ENCODE measurements at regions not wholly inside any gene's neighbourhood (a gene's known extent, or its start where the extent isn't known, plus 50 kb on each side); places are given as distances from the start of the nearest gene placed in this dataset.

- 61 to 67% (median 64%) methylated on average over 8 of the region's 8 CpGs for WGBS, 3 donors
- no peaks in the 10 kb centered on the region for H3K9me3 ChIP-seq
- ATAC-seq (no peak), DNase-seq (no peak)
- no peaks in the 10 kb centered on the region for H3K27me3 ChIP-seq (ENCODE audit: insufficient read depth in 3 of 3, low read length in 2 of 3)
- H3K36me3 ChIP-seq (ENCODE audit: insufficient read depth in 1 of 2, low read depth in 1 of 2): no peaks in the 10 kb centered on the region
- peaks cover 43% of the 10 kb centered on the region for H3K4me1 ChIP-seq
- intact Hi-C loops (cut with DNase I): no loop called here
- H3K27ac ChIP-seq: peak overlapping the region; percentile 87
- TF ChIP-seq, protein P1, sequence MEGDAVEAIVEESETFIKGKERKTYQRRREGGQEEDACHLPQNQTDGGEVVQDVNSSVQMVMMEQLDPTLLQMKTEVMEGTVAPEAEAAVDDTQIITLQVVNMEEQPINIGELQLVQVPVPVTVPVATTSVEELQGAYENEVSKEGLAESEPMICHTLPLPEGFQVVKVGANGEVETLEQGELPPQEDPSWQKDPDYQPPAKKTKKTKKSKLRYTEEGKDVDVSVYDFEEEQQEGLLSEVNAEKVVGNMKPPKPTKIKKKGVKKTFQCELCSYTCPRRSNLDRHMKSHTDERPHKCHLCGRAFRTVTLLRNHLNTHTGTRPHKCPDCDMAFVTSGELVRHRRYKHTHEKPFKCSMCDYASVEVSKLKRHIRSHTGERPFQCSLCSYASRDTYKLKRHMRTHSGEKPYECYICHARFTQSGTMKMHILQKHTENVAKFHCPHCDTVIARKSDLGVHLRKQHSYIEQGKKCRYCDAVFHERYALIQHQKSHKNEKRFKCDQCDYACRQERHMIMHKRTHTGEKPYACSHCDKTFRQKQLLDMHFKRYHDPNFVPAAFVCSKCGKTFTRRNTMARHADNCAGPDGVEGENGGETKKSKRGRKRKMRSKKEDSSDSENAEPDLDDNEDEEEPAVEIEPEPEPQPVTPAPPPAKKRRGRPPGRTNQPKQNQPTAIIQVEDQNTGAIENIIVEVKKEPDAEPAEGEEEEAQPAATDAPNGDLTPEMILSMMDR (IDR thresholded peaks at IDR 0.05): no peak
- no peak overlapping the region for H3K4me3 ChIP-seq
Observed at GRCh38 chr1:244212797-244213475, 161.9 kb downstream of the ZBTB18 start.

- ATAC-seq (peak; percentile 83 to 92 (median 89)), DNase-seq (peak; percentile 50 to 73)
- H3K27me3 ChIP-seq (ENCODE audit: insufficient read depth in 3 of 3, low read length in 2 of 3): no peaks in the 10 kb centered on the region
- TF ChIP-seq, protein P1 (IDR thresholded peaks at IDR 0.05): no peak
- peaks cover 43% of the 10 kb centered on the region for H3K4me1 ChIP-seq
- no peaks in the 10 kb centered on the region for H3K9me3 ChIP-seq
- H3K4me3 ChIP-seq: no peak overlapping the region
- intact Hi-C loops (cut with DNase I): loop anchor here in 1 of 2 donors (1.0 kb wide), 1 partner anchor 17 kb away; no protein-coding TSS in a partner anchor
- 27 to 29% (median 29%) methylated on average over 17 of the region's 17 CpGs for WGBS, 3 donors
- H3K36me3 ChIP-seq (ENCODE audit: insufficient read depth in 1 of 2, low read depth in 1 of 2): no peaks in the 10 kb centered on the region
- peak overlapping the region; percentile 84 for H3K27ac ChIP-seq
Observed at GRCh38 chr1:244214009-244214967, 163.2 kb downstream of the ZBTB18 start.

- no peak overlapping the region for H3K27ac ChIP-seq
- H3K27me3 ChIP-seq (ENCODE audit: insufficient read depth in 3 of 3, low read length in 2 of 3): no peaks in the 10 kb centered on the region
- no peaks in the 10 kb centered on the region for H3K36me3 ChIP-seq (ENCODE audit: insufficient read depth in 1 of 2, low read depth in 1 of 2)
- WGBS, 3 donors: 92 to 94% (median 92%) methylated on average over 5 of the region's 5 CpGs
- TF ChIP-seq, protein P1 (IDR thresholded peaks at IDR 0.05): no peak
- H3K4me3 ChIP-seq: no peak overlapping the region
- intact Hi-C loops (cut with DNase I): no loop called here
- H3K9me3 ChIP-seq: no peaks in the 10 kb centered on the region
- ATAC-seq (no peak), DNase-seq (no peak)
- peaks cover 32% of the 10 kb centered on the region for H3K4me1 ChIP-seq
Observed at GRCh38 chr1:244216836-244217235, 165.8 kb downstream of the ZBTB18 start.

GRCh38 chr1:244217711-244218110 lies 166.6 kb downstream of the ZBTB18 start:
- WGBS, 3 donors: 97 to 98% (median 97%) methylated on average over 2 of the region's 2 CpGs
- intact Hi-C loops (cut with DNase I): no loop called here
- no peaks in the 10 kb centered on the region for H3K9me3 ChIP-seq
- no peak overlapping the region for H3K27ac ChIP-seq
- no peak overlapping the region for H3K4me3 ChIP-seq
- TF ChIP-seq, protein P1 (IDR thresholded peaks at IDR 0.05): no peak
- ATAC-seq (no peak), DNase-seq (no peak)
- no peaks in the 10 kb centered on the region for H3K27me3 ChIP-seq (ENCODE audit: insufficient read depth in 3 of 3, low read length in 2 of 3)
- no peaks in the 10 kb centered on the region for H3K36me3 ChIP-seq (ENCODE audit: insufficient read depth in 1 of 2, low read depth in 1 of 2)
- peaks cover 23% of the 10 kb centered on the region for H3K4me1 ChIP-seq
